HepG2 (cell line): ENCODE measurements at regions not wholly inside any gene's neighbourhood (a gene's known extent, or its start where the extent isn't known, plus 50 kb on each side); places are given as distances from the start of the nearest gene placed in this dataset.

Experiments
- ATAC-seq: fragments of 200-7000 bp; cut with Tn5 transposase; 3 replicates; pipeline ENCODE4 v1.9.1; 2020; ENCODE audit warnings: mild to moderate bottlenecking, moderate library complexity
- BruUV-seq: library from RNA; stranded (reverse); fragments of 400-500 nt; replicated peaks from 2 replicates; lab custom pipeline; 2021; lab: Mats Ljungman, UMichigan
- CTCF ChIA-PET: fragments of 300-600 bp; formaldehyde crosslinking; extraction: SDS; loops from one replicate; lab custom pipeline; 2021; ENCODE audit warnings: low total read pairs, inconsistent platforms, low intra/inter-chr PET ratio; lab: Yijun Ruan, JAX
- POLR2A ChIA-PET: fragments of 350-600 bp; sonication (Branson Sonifier 250); formaldehyde crosslinking; loops from one replicate; lab custom pipeline; 2020; ENCODE audit warnings: antibody characterized with exemption, inconsistent platforms; lab: Yijun Ruan, JAX
- DNase-seq: peaks from one replicate; pipeline ENCODE4 v3.0.0-alpha.2; 2015; ENCODE audit warnings: low spot score
- FAIRE-seq: peaks from 3 replicates; lab custom pipeline; 2011; peaks lifted over from hg19 to GRCh38; lab: Jason Lieb, UNC
- H2AFZ ChIP-seq: one replicate; pipeline ENCODE4 v1.6.1; 2011; ENCODE audit warnings: low read length, inconsistent platforms
- H3K27ac ChIP-seq: fragments of 300-600 bp; 3 replicates; pipeline ENCODE4 v1.8.0; 2011; ENCODE audit warnings: mixed run types, mild to moderate bottlenecking, mixed read lengths, low read length, inconsistent platforms; ENCODE audit not compliant: insufficient read depth; ENCODE audit errors: extremely low read length
- H3K27me3 ChIP-seq, 2 experiments: fragments of 200-600 bp in 1 of 2; 2 replicates in 1 of 2; 3 replicates in 1 of 2; pipeline versions ENCODE4 v1.6.0 to v1.8.0; 2011; ENCODE audit warnings: low read length in 2 of 2, mild to moderate bottlenecking in 2 of 2, moderate library complexity in 2 of 2, inconsistent platforms in 1 of 2; ENCODE audit not compliant: insufficient read depth in 2 of 2, control insufficient read depth in 1 of 2
- H3K36me3 ChIP-seq, 2 experiments: fragments of 200-600 bp in 1 of 2; replicated peaks in 1 of 2; 2 replicates in 1 of 2; 3 replicates in 1 of 2; pipeline versions ENCODE4 v1.5.1 to v1.8.0; 2011; ENCODE audit warnings: low read length in 2 of 2, inconsistent platforms in 1 of 2; ENCODE audit not compliant: insufficient read depth in 2 of 2, control insufficient read depth in 1 of 2
- H3K4me1 ChIP-seq: 2 replicates; pipeline ENCODE4 v1.5.1; 2012; ENCODE audit warnings: low read length, inconsistent platforms; ENCODE audit not compliant: insufficient read depth
- H3K4me2 ChIP-seq: 2 replicates; pipeline ENCODE4 v1.6.0; 2011; ENCODE audit warnings: low read depth, low read length, inconsistent platforms
- H3K4me3 ChIP-seq, 3 experiments: fragments of 200-600 bp in 1 of 3; sonication (generic), shearing (Covaris generic) in 1 of 3; replicated peaks in 1 of 3; 2 replicates each; pipeline ENCODE4 v1.5.1; 2011 to 2016; ENCODE audit warnings: low read length in 3 of 3, inconsistent platforms in 2 of 3, low read depth in 2 of 3, mild to moderate bottlenecking in 2 of 3, control low read depth in 1 of 3, mixed read lengths in 1 of 3; ENCODE audit not compliant: insufficient read depth in 1 of 3
- H3K79me2 ChIP-seq: one replicate; pipeline ENCODE4 v1.6.1; 2011; ENCODE audit warnings: low read length, inconsistent platforms; ENCODE audit not compliant: insufficient read depth
- H3K9ac ChIP-seq: 2 replicates; pipeline ENCODE4 v1.6.0; 2011; ENCODE audit warnings: mild to moderate bottlenecking, low read depth, low read length, inconsistent platforms; ENCODE audit not compliant: insufficient read depth
- H3K9me3 ChIP-seq: 2 replicates; pipeline ENCODE4 v1.5.1; 2012; ENCODE audit warnings: mild to moderate bottlenecking, low read length
- H4K20me1 ChIP-seq: 2 replicates; pipeline ENCODE4 v1.6.0; 2011; ENCODE audit warnings: inconsistent platforms, mild to moderate bottlenecking, low read length, moderate library complexity; ENCODE audit not compliant: insufficient read depth
- ATF7-NPFF ChIP-seq: sonication (generic); formaldehyde crosslinking; IDR thresholded peaks from 2 replicates; pipeline ENCODE4 v1.8.1; 2023; ENCODE audit warnings: mild to moderate bottlenecking, low read depth, missing genetic modification reagents, moderate library complexity
- NFKBIZ ChIP-seq: IDR thresholded peaks from 2 replicates; pipeline ENCODE4 v1.6.1; 2018; ENCODE audit warnings: missing genetic modification reagents, missing compliant biosample characterization
- NRL ChIP-seq: sonication (generic); formaldehyde crosslinking; IDR thresholded peaks from 2 replicates; pipeline ENCODE4 v1.5.0; 2020; ENCODE audit warnings: missing genetic modification reagents, mild to moderate bottlenecking, moderate library complexity, borderline replicate concordance
- SUZ12 ChIP-seq: fragments of 150-350 bp; IDR thresholded peaks from 2 replicates; pipeline ENCODE4 v1.6.1; 2014; ENCODE audit warnings: low read depth, low read length
- U2AF2 ChIP-seq: fragments of 200-400 bp; formaldehyde crosslinking; IDR thresholded peaks from 2 replicates; pipeline ENCODE4 v1.6.1; 2017; ENCODE audit warnings: low read depth, mild to moderate bottlenecking, low read length
- ZFP36L2 ChIP-seq: sonication (generic); formaldehyde crosslinking; IDR thresholded peaks from 2 replicates; pipeline ENCODE4 v1.4.0; 2020; ENCODE audit warnings: missing genetic modification reagents
- ZFP82 ChIP-seq: sonication (generic); formaldehyde crosslinking; IDR thresholded peaks from 2 replicates; pipeline ENCODE4 v1.5.1; 2020; ENCODE audit warnings: mild to moderate bottlenecking, missing genetic modification reagents, borderline replicate concordance
- ZNF101 ChIP-seq: sonication (generic); formaldehyde crosslinking; IDR thresholded peaks from 2 replicates; pipeline ENCODE4 v1.4.0; 2020; ENCODE audit warnings: mild to moderate bottlenecking, low read depth, missing genetic modification reagents, borderline replicate concordance
- ZNF776 ChIP-seq: sonication (generic); formaldehyde crosslinking; IDR thresholded peaks from 2 replicates; pipeline ENCODE4 v1.4.0; 2020; ENCODE audit warnings: mild to moderate bottlenecking, missing genetic modification reagents
- ZNF878 ChIP-seq: sonication (generic); formaldehyde crosslinking; IDR thresholded peaks from 2 replicates; pipeline ENCODE4 v1.8.1; 2023; ENCODE audit warnings: mild to moderate bottlenecking, missing genetic modification reagents, moderate library complexity
- WGBS: methylation state at CpG from one replicate; pipeline ENCODE4 v1.1.6; 2017; ENCODE audit warnings: low lambda C conversion rate; 5-methylcytosine and 5-hydroxymethylcytosine counted together
- in situ Hi-C: cut with HindIII; loops from 2 replicates; pipeline ENCODE4 v1.10.0; 2017; ENCODE audit warnings: low pct_unique_long_range_greater_than_20kb; ENCODE audit not compliant: extremely low pct_ligation_motif_present
- intact Hi-C: fragments of 100-400 bp; cut with micrococcal nuclease; formaldehyde crosslinking; loops from one replicate; pipeline ENCODE4 v1.10.0; 2022; ENCODE audit not compliant: unreplicated experiment
- TF ChIP-seq, protein P1 (sequence below): sonication (generic); formaldehyde crosslinking; IDR thresholded peaks from 2 replicates; pipeline ENCODE4 v1.5.1; 2020; ENCODE audit warnings: missing genetic modification reagents, mild to moderate bottlenecking, borderline replicate concordance
- TF ChIP-seq, protein P2 (sequence below): sonication (generic); formaldehyde crosslinking; IDR thresholded peaks from 2 replicates; pipeline ENCODE4 v1.5.0; 2020; ENCODE audit warnings: mild to moderate bottlenecking, missing genetic modification reagents
- TF ChIP-seq, protein P3 (sequence below): sonication (generic); formaldehyde crosslinking; IDR thresholded peaks from 2 replicates; pipeline ENCODE4 v1.4.0; 2020; ENCODE audit warnings: missing genetic modification reagents, borderline replicate concordance

DNA sequence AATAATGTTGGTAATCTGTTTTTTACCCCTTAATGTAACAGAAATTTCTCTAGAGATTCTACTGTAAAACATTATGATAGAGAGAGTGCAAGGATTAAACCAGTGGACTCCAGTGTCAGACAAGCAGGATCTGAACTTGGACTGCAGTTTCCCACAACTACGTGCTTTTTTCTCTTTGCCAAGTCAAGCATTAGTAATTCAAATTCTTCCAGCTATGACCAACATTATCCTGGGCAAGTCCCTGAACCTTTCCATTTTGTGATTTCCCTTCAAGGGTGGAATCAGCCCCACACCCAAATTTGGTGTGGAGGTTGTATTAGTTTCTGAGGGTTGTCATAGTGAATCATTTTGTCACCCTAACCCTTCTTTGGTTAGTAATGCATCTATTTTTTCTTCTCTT, 482.0 kb downstream of the ZNF516 start (continued):
- TF ChIP-seq, protein P1, sequence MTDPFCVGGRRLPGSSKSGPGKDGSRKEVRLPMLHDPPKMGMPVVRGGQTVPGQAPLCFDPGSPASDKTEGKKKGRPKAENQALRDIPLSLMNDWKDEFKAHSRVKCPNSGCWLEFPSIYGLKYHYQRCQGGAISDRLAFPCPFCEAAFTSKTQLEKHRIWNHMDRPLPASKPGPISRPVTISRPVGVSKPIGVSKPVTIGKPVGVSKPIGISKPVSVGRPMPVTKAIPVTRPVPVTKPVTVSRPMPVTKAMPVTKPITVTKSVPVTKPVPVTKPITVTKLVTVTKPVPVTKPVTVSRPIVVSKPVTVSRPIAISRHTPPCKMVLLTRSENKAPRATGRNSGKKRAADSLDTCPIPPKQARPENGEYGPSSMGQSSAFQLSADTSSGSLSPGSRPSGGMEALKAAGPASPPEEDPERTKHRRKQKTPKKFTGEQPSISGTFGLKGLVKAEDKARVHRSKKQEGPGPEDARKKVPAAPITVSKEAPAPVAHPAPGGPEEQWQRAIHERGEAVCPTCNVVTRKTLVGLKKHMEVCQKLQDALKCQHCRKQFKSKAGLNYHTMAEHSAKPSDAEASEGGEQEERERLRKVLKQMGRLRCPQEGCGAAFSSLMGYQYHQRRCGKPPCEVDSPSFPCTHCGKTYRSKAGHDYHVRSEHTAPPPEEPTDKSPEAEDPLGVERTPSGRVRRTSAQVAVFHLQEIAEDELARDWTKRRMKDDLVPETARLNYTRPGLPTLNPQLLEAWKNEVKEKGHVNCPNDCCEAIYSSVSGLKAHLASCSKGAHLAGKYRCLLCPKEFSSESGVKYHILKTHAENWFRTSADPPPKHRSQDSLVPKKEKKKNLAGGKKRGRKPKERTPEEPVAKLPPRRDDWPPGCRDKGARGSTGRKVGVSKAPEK = no peak
- TF ChIP-seq ZFP82 (CRISPR knock-in tag) = no peak
- TF ChIP-seq, all 625 proteins: peak for 0

DNA sequence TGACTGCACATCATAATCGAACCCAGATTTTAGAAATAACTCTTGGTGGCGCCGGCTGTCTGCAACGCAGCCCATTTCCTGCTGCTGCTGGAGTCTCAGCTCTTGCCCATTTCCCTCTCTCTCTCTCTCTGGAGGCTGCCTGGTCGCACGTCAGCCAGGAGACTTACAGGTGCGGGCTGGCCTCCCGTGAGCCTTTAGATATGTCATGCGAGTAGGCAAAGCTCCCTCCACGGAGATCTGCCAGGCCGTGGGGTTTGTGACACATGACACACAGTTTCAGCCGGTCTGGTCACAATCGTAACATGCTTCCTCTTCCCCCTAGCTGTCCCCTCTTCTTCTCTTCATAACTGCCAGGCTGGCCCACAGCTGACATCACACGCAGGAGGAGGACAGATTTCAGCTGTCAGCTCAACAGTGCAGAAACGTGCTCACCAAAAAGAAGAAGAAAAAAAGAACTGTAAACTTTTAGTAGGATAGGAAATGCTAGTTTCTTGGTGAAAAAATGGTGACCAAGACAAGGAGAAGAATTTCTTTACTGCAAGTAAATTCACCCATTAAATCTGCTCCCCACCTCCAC, 489.3 kb downstream of the ZNF516 start:
- no peak overlapping the region for H3K27ac ChIP-seq
- no peak overlapping the region for H3K4me2 ChIP-seq
- peaks cover 0 to 3% of the 10 kb centered on the region in 2 experiments; a peak in 1 of 5 replicates for H3K27me3 ChIP-seq
- ChIA-PET POLR2A (no interaction called here), CTCF (no interaction called here)
- 10% methylated on average over 11 of the region's 15 CpGs for WGBS
- no peak overlapping the region for H3K4me3 ChIP-seq
- DNase-seq (no peak), ATAC-seq (no peak; the same call in 2 of the 3 replicates), FAIRE-seq (no peak)
- intact Hi-C loops (no loop called here), in situ Hi-C loops (no loop called here)
- no peaks in the 10 kb centered on the region for H3K79me2 ChIP-seq
- no peak overlapping the region for H2AFZ ChIP-seq
- no peaks in the 10 kb centered on the region for H3K36me3 ChIP-seq
- no TSS peak for BruUV-seq
- no peak overlapping the region for H3K9ac ChIP-seq
- no peaks in the 10 kb centered on the region for H3K4me1 ChIP-seq
- H3K9me3 ChIP-seq = no peaks in the 10 kb centered on the region
- no peaks in the 10 kb centered on the region for H4K20me1 ChIP-seq
- TF ChIP-seq NFKBIZ (CRISPR knock-in tag) (no peak), NRL (CRISPR knock-in tag) (no peak), U2AF2 (no peak), ZNF878 (CRISPR knock-in tag) (no peak), ATF7-NPFF (CRISPR knock-in tag) (no peak), ZNF776 (CRISPR knock-in tag) (no peak), ZNF101 (CRISPR knock-in tag) (no peak), SUZ12 (no peak), ZFP36L2 (CRISPR knock-in tag) (no peak)
- TF ChIP-seq, protein P2, sequence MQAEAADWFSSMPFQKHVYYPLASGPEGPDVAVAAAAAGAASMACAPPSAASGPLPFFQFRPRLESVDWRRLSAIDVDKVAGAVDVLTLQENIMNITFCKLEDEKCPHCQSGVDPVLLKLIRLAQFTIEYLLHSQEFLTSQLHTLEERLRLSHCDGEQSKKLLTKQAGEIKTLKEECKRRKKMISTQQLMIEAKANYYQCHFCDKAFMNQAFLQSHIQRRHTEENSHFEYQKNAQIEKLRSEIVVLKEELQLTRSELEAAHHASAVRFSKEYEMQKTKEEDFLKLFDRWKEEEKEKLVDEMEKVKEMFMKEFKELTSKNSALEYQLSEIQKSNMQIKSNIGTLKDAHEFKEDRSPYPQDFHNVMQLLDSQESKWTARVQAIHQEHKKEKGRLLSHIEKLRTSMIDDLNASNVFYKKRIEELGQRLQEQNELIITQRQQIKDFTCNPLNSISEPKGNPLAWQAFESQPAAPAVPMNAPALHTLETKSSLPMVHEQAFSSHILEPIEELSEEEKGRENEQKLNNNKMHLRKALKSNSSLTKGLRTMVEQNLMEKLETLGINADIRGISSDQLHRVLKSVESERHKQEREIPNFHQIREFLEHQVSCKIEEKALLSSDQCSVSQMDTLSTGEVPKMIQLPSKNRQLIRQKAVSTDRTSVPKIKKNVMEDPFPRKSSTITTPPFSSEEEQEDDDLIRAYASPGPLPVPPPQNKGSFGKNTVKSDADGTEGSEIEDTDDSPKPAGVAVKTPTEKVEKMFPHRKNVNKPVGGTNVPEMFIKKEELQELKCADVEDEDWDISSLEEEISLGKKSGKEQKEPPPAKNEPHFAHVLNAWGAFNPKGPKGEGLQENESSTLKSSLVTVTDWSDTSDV (CRISPR knock-in tag) = no peak
- TF ChIP-seq, protein P3, sequence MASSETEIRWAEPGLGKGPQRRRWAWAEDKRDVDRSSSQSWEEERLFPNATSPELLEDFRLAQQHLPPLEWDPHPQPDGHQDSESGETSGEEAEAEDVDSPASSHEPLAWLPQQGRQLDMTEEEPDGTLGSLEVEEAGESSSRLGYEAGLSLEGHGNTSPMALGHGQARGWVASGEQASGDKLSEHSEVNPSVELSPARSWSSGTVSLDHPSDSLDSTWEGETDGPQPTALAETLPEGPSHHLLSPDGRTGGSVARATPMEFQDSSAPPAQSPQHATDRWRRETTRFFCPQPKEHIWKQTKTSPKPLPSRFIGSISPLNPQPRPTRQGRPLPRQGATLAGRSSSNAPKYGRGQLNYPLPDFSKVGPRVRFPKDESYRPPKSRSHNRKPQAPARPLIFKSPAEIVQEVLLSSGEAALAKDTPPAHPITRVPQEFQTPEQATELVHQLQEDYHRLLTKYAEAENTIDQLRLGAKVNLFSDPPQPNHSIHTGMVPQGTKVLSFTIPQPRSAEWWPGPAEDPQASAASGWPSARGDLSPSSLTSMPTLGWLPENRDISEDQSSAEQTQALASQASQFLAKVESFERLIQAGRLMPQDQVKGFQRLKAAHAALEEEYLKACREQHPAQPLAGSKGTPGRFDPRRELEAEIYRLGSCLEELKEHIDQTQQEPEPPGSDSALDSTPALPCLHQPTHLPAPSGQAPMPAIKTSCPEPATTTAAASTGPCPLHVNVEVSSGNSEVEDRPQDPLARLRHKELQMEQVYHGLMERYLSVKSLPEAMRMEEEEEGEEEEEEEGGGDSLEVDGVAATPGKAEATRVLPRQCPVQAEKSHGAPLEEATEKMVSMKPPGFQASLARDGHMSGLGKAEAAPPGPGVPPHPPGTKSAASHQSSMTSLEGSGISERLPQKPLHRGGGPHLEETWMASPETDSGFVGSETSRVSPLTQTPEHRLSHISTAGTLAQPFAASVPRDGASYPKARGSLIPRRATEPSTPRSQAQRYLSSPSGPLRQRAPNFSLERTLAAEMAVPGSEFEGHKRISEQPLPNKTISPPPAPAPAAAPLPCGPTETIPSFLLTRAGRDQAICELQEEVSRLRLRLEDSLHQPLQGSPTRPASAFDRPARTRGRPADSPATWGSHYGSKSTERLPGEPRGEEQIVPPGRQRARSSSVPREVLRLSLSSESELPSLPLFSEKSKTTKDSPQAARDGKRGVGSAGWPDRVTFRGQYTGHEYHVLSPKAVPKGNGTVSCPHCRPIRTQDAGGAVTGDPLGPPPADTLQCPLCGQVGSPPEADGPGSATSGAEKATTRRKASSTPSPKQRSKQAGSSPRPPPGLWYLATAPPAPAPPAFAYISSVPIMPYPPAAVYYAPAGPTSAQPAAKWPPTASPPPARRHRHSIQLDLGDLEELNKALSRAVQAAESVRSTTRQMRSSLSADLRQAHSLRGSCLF (CRISPR knock-in tag) = no peak
